Uterus (tissue), 2 donors: ENCODE measurements at regions not wholly inside any gene's neighbourhood (a gene's known extent, or its start where the extent isn't known, plus 50 kb on each side); places are given as distances from the start of the nearest gene placed in this dataset.

ENCODE experiments used
- POLR2A ChIP-seq, 2 donors: fragments of 450-650 bp; IDR thresholded peaks; one replicate each; pipeline ENCODE4 v1.6.1; 2016; ENCODE audit warnings: antibody characterized with exemption in 2 of 2, mild to moderate bottlenecking in 1 of 2, moderate library complexity in 1 of 2
- TF ChIP-seq, protein P1 (sequence below), 4 experiments: fragments of 200-600 bp in 2 of 4; fragments of 450-650 bp in 2 of 4; sonication (generic) in 2 of 4; IDR thresholded peaks; one replicate each; pipeline ENCODE4 v1.5.1; 2016 to 2019; ENCODE audit warnings: antibody characterized with exemption in 4 of 4, mild to moderate bottlenecking in 2 of 4, moderate library complexity in 1 of 4

- TF ChIP-seq, protein P1, sequence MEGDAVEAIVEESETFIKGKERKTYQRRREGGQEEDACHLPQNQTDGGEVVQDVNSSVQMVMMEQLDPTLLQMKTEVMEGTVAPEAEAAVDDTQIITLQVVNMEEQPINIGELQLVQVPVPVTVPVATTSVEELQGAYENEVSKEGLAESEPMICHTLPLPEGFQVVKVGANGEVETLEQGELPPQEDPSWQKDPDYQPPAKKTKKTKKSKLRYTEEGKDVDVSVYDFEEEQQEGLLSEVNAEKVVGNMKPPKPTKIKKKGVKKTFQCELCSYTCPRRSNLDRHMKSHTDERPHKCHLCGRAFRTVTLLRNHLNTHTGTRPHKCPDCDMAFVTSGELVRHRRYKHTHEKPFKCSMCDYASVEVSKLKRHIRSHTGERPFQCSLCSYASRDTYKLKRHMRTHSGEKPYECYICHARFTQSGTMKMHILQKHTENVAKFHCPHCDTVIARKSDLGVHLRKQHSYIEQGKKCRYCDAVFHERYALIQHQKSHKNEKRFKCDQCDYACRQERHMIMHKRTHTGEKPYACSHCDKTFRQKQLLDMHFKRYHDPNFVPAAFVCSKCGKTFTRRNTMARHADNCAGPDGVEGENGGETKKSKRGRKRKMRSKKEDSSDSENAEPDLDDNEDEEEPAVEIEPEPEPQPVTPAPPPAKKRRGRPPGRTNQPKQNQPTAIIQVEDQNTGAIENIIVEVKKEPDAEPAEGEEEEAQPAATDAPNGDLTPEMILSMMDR (IDR thresholded peaks at IDR 0.05): no peak
- no peak for TF ChIP-seq POLR2A (IDR thresholded peaks at IDR 0.05)
These were observed 105.3 kb upstream of the TAB2 start for GRCh38 chr6:149212206-149212605.
